IPS DF 4.7 (cell line): ENCODE measurements at regions not wholly inside any gene's neighbourhood (a gene's known extent, or its start where the extent isn't known, plus 50 kb on each side); places are given as distances from the start of the nearest gene placed in this dataset.

ENCODE experiments used
- DNase-seq: peaks from one replicate; pipeline ENCODE4 v3.0.0-alpha.2; 2013; ENCODE audit warnings: low spot score; ENCODE audit errors: extremely low read depth

GRCh38 chr6:56005426-56005825 is 130.0 kb upstream of the BMP5 start:
- no peak for DNase-seq

- no peak for DNase-seq
Observed at GRCh38 chr6:56004426-56004825, 129.0 kb upstream of the BMP5 start.

- no peak for DNase-seq
Observed at GRCh38 chr6:56003616-56004015, 128.2 kb upstream of the BMP5 start.

- no peak for DNase-seq
Observed at GRCh38 chr6:56002336-56002735, 126.9 kb upstream of the BMP5 start.

- no peak for DNase-seq
Observed at GRCh38 chr6:55998576-55998975, 123.2 kb upstream of the BMP5 start.

- DNase-seq = no peak
Observed at GRCh38 chr6:55997223-55997874, 122.0 kb upstream of the BMP5 start.

GRCh38 chr6:55994531-55994930 is 119.1 kb upstream of the BMP5 start:
- no peak for DNase-seq

GRCh38 chr6:55993418-55993817 is 118.0 kb upstream of the BMP5 start:
- no peak for DNase-seq

- no peak for DNase-seq
Observed at GRCh38 chr6:55992546-55992945, 117.2 kb upstream of the BMP5 start.

- DNase-seq = no peak
Observed at GRCh38 chr6:55985309-55985708, 109.9 kb upstream of the BMP5 start.

- no peak for DNase-seq
Observed at GRCh38 chr6:55983861-55984260, 108.5 kb upstream of the BMP5 start.

GRCh38 chr6:55981660-55982059 is 106.3 kb upstream of the BMP5 start:
- DNase-seq = no peak

- peak; percentile 25 for DNase-seq
Observed at GRCh38 chr6:55980627-55981211, 105.3 kb upstream of the BMP5 start.

- DNase-seq = no peak
Observed at GRCh38 chr6:55979526-55979925, 104.1 kb upstream of the BMP5 start.

GRCh38 chr6:55977959-55978665 is 102.7 kb upstream of the BMP5 start:
- no peak for DNase-seq

GRCh38 chr6:55974688-55975087 is 99.3 kb upstream of the BMP5 start:
- DNase-seq = no peak

- DNase-seq = no peak
Observed at GRCh38 chr6:55972091-55972490, 96.7 kb upstream of the BMP5 start.

GRCh38 chr6:55969526-55969925 is 94.1 kb upstream of the BMP5 start:
- no peak for DNase-seq

- no peak for DNase-seq
Observed at GRCh38 chr6:55968926-55969325, 93.5 kb upstream of the BMP5 start.

- no peak for DNase-seq
Observed at GRCh38 chr6:55964136-55964535, 88.7 kb upstream of the BMP5 start.

- no peak for DNase-seq
Observed at GRCh38 chr6:55963301-55963700, 87.9 kb upstream of the BMP5 start.

- DNase-seq = no peak
Observed at GRCh38 chr6:55960344-55960743, 85.0 kb upstream of the BMP5 start.

- DNase-seq = no peak
Observed at GRCh38 chr6:55958790-55959189, 83.4 kb upstream of the BMP5 start.
